Activated CD4-positive, alpha-beta T cell treated with anti-CD3 and anti-CD28 coated beads, Interleukin-2, Interleukin-6, amounts not matched to agents 100 ng/mL and 50 ng/mL, durations not matched to agents 16 hours and 8 hours (primary cell): ENCODE measurements at regions not wholly inside any gene's neighbourhood (a gene's known extent, or its start where the extent isn't known, plus 50 kb on each side); places are given as distances from the start of the nearest gene placed in this dataset.

Experiments
- DNase-seq: peaks from one replicate; pipeline ENCODE4 v3.0.0-alpha.2; 2020

DNA sequence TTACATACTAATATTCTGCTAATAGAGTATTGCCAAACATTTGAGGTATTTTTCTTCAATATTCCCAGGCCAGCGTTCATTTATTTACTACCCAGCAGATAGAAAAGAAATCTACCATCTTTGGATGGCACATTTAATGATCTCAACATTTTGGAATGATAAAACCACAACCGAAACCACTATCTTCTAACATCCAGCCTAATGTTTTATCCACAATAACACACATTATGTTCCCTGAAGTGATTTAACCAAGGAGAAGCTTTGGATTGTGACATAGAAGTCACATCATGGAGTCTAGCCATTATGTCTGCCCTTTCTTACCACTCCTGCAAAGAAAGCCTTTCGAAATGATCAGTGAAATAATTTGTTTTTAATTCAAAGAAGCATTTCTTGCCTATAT lies 497.1 kb upstream of the PLXNA2 start:
- DNase-seq, result no peak

DNA sequence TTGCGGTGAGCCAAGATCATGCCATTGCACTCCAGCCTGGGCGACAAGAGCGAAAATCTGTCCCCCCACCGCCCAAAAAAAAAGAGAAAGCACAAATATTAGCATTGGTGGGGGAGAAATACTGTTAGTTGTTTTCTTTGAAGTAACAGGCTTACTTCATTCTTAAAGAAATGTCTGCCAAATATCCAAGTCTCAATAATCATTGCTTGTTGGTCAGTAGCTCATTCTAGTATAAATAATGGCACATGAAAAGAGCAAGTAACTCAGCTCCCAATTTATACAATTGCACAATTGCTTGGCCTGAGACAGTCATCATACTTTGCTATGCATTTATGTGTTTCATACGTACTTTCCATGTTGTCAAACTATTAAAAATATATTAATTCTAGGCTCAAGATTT lies 499.2 kb upstream of the PLXNA2 start:
- DNase-seq, result no peak

DNA sequence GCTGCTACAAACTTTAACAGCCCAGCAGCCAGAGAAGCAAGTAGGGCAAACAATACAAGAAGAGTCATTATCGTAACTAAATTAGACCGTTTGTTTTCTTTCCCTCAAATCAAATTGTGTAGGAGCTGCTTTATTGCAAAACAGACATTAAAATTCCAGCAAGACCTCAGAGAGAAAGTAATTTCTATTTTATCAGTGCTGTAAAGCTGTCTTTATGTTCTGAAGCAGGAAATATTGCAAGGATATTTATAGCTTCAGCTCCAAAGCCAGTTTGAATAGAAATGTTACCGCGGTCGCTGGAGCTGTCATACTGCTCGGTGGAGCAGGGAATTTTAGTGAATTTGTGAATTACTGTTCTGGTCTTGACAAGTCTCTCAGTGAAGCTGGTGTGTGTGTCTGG lies 503.8 kb upstream of the PLXNA2 start:
- no peak for DNase-seq

DNA sequence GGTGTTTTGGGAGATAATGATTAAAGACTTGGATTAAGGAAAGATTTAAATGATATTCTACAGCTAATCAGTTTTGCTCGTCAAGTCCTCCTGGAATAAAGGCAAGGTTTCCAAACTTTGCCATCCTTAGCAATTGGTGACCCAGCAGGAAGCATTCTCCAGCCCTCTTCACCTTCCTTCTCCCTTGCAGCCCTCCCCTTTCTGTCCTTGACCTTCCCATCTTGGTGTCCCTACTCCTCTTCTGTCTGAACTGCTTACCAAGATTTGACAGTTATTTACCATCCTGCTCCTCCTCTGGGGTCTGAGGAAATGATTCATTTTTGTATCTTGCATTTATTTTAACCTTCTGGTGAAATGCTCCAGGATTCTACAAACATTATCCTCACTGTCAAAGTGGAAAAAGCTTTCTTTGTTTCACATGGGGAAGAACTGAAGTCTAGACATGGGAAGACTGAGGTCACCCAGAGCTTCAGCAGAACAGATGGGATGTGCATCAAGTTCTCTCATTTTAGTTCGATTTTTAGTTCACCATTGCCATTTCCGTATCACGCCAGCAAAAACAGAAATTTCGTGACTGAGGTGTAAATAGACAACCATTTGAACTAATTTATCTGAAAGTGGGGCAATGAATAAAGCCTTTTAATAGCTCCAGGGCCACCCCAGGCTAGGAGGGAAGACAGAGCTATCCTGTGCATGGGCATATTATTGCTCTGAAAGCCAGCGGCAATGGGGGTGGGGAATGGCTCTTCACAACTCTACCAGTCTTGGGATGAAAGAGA lies 504.4 kb upstream of the PLXNA2 start:
- DNase-seq, result no peak

DNA sequence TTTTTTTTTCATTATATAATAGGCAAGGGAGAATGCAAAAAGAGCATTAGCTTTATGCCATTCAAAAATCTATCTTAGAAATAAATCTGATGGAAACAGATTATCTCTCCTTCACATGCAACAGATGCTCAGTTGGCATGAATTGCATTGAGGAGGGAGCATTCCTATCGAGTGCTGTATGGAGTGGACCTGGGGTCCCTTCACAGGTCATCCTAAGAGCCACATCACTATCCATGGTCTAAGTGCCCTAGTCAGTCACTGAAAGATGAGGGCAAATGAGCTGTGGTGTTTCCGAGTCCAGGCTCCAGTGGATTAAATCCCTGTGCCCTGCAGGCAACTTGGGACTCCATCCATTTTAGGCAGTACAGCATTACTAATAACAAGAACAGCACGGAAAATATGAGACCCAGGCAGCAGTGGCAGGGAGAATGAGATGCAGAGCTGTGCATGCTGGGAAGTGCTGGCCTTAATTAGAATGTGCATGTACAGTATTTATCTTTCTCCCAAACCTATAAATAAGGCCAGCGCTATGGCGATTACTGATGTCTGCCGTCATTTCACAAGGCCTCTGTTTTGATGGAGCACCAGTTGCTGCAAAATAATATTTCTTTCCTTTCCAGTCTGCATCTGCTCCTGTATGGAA lies 512.3 kb upstream of the PLXNA2 start:
- no peak for DNase-seq

DNA sequence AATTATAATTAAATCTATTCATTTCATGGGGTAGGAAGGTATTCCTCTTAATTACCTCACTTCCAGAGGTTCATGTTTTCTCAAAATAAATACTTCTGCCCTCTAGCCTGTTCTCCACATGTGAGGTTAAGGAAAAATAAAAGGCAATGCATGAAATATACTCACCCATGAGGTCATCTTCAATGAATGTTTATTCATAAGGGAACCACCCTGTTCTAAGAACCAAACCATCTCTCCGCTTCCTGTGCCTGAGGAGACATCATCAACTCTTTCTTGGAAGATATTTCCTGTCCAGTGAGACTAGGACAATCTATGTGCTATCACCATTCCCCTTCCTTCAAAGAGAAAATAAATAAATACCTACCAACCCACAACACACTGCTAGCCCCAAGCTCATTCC lies 513.7 kb upstream of the PLXNA2 start:
- DNase-seq, result no peak

DNA sequence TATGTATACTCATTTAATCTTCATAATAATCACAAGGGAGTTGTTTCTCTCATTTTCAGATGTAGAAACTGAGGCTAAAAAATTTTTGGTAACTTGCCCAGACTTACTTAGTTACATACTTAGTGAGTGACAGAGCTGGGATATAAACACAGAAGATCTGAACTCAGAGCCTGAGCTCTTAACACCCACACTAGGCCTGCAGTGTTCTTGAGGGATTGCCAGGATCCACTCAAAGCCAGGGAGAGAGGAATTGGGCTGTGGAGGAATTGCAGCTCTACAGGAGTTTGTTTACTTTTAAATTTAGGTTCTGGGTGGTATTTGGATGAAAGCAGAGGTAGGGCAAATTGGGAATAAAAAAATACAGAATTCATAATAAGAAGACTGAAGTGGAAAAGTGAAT lies 515.1 kb upstream of the PLXNA2 start:
- DNase-seq, result no peak

DNA sequence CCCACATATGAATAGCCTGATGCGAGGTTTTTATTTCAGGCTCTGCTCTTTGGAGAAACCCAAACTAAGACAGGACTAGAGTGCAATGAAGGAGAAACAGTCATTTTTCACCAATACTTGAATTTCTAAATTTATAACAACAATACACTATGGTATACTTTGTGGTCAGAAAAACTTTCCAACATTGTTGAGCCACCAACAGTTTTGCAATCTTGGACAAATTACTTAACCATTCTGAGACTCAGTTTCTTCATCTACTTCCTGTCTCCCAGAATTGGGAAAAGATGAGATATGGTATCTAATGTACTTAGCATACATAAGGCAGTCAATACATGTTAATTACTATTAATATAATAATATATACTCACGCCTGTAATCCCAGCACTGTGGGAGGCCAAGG lies 519.8 kb upstream of the PLXNA2 start:
- DNase-seq, result no peak

DNA sequence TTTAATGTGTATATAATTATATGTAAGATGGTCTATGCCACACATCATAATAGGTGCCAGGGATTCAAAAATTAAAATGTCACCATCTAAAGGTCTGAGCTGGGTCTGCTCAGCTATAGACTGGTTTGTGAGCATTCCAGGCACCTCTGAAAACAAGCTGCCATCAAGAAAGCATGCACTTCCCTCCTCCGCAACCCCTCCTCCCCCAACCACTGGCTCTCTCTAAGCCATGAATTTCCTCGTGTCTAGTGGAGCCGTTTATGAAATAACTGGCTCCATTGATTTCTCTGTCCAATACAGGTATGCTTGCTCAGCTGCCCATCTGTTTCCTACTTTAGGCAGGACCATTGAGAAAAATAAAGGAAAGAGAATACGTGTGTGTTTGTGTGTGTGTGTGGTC lies 522.6 kb upstream of the PLXNA2 start:
- DNase-seq, result no peak

DNA sequence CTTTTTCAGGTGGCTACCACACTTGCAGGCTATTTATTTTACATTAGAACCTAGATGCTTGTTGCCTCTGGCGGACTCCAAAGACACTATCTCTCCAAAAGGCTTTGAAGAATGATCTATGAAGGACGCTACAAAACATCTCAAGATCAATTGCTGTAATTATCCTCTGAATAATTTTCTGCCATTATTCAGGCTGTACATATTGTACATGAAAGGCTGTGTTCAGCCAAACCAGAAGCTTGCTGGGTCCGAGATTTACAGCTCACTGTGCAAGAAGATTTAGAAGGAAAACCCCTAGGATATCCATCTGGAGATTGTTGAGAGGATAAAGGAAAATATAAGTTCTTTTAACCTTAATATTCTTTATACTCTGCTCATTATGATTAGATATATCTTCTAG lies 523.6 kb upstream of the PLXNA2 start:
- no peak for DNase-seq

DNA sequence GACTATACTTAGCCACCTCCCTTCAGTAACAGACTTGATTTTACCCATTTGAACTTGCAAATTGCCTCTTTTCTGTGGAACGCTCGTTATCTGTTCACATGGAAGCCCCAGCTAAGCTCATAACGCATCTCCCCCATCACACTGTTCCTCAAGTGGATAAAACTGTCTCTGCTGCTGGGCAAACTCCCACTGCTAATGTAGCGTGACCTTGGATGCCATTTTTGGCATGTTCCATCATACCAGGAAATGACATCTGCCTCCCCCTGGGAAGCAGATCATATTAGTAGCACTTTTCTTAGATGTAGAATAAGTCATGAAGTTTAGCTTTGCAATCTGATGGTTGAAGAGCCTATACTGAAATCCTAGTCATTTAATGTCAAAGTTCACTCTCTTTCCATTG lies 528.7 kb upstream of the PLXNA2 start:
- no peak for DNase-seq

DNA sequence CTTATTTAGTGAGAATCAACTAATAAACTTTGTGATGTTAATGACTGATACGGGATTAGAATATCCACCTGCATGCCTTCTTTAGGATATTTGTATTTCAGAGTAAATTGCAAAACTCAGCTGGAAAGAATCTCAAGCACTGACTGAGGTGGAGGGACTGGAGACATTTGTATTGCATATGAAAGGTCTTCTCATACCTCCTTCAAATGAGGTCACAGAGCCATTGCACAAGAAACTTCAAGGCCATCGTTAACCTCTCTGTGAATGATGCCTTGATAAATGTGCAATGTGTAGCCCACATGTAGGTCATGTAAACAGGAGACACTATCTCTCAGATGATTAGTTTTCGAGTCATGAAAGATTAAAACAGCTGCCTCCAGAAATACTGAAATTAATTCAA lies 531.7 kb upstream of the PLXNA2 start:
- no peak for DNase-seq

DNA sequence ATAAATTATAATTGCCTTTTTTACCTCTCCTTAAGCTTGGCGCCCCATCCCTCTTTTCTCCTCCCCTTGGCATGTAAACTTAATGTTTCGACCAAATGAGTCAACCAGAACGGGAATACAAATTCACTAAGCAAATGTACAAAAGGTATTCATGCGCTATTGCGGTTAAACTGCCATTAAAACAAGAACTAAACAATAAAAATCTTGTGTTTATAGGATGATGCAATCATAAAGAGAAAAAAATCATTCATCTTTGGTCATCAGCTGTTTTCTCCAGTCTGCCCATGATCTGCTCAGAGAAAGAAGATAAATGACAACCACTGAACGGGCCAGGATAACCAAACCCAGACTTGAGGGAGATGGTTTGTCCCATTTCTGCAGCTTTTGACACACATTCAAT lies 534.2 kb upstream of the PLXNA2 start:
- no peak for DNase-seq

DNA sequence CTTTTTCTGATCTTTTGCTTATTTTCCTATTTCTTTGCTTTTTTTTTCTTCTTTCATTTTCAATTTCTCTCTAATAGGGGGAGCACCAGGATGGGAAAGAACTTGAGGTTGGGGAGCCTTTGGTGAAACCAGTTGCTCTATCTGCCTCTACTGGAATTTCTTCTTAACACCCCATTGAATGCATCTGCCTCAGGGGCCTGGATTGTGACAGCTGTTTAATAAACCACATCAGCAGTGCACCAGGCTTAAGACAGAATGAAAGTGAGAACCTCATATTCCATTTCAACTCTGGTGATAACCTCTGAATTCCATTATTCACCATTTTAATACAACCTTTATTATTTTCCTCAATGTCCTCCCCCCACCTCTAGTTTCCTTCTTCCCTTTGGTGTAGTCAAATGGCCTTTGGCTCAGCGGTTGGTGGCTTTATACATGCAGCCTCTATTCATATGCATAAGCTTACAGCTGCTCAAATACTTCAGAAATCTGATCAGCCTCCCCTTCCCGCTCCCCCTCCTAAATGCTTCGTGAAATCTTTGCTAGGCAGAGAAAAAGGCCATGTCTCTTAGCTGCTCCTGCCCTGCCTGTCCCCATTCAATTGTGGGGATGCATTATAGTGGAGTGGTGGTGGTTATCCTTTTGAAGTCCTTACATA lies 537.3 kb upstream of the PLXNA2 start:
- DNase-seq, result no peak

DNA sequence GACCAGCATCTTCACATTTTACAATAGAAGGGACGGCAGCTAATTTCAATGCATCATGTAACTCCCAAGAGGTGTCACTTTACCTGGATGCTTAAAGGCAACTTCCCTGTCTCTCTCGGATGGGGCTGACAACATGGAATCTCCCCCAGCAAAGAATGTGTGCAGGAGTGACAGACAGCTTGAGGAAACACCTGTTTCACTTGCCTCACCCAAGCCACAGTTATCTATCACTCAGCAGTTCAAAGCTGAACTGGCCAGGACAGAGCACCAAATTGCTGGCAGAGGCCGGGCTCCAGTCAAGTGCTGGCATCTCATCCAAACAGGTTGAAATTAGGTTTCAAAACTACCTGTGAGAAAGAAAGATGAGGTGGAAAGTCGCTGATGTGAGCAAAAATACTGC lies 538.0 kb upstream of the PLXNA2 start:
- no peak for DNase-seq

DNA sequence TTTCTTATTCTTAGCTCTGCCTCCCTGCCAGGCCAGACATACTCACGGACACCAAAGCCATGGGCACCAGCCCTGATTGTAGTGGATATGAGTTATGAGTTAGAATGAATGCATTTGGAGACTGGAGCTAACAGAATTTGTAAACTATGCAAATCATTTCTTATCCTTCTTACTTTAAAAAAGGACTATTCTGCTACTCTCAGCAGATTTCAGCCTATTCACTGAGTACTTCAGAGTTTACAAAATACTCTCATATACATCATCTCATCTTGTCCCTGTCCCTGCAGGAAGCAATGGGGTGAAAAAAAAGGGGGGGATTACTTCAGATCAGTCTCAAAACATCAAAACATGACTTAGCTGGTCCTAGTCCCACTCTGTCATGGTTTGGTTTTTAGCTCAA lies 541.4 kb upstream of the PLXNA2 start:
- no peak for DNase-seq

DNA sequence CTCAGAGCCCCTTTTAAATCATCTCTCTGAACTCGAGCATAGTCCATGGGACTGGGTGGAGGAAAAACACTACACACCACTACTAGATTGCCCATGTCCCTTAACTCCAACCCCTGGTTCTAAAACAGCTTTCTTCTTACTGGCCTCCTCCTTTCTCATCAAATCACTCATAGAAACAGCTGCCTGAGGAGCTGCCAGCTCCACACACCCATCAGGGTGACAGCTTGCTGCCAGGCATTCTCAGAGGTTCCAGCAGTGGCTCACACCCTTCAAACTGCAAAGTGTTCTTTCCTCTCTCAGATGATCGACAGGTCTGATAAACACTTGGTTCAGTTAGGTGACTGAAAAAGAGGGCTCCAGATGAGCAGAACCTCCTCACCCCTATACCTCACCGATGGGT lies 543.0 kb upstream of the PLXNA2 start:
- DNase-seq, result peak; percentile 1

DNA sequence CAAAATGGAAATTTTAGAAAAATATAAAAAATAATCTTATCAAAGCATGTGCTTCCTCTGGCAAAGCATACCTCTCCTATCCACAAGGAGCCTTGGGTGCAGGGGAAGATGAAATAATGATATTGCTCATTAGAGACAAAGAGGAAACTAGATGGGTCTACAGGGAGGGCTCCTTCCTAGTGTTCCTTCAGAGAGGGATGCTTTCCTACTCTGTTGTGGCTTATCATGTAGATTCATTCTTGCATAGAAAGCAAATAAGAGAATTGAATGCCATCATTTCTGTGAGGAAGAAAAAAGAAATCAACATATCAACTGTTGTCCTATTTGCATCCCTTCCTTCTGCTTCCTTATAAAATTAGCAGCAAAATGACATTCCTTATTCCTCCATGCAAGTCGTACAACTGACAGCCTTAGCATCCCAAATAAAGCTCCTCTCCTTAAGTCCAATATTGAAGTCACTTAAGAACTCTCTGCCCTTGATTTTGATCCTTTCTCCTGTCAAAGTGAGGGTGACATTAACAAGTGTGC lies 543.9 kb upstream of the PLXNA2 start:
- no peak for DNase-seq

DNA sequence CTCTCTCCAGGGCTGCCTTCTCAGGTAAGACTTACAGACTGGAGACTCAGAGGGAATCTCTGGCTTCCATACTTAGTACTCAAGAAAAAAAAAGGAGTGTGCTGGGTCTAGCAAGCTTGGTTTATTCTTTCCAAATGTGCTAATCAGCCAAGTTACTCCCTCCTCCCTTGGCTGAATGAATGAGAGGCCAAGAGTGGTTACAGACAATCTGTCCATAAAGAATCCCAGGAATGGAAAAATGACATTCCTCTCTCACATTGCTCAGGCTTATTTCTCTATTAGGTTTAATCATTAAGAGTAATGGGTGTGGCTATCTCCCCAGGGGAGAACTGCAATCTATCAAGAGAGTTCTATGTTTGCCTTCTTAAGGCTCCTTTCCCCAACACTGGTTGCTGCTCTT lies 547.3 kb upstream of the PLXNA2 start:
- no peak for DNase-seq

DNA sequence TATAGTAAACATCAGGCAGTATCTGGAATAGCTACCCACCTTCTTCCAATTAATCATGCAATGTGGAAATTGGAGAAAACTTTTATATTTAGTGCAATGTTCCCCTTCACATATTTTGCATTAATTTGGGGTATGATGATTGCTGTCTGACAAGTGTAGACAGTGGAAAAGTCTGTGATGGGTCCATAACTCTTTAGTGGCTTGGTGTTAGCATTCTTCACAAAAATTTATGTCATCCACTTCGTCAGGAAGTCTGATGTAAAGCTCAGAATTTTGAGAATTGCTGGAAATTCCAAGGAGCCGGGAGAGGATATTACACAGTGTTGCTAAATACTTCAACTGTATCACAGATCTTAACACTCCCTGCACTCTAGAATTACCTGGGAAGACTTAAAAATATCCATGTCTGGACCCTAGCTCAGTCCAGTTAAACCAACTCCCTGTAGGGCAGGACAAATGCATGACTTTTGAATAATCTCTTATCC lies 549.7 kb upstream of the PLXNA2 start:
- no peak for DNase-seq

DNA sequence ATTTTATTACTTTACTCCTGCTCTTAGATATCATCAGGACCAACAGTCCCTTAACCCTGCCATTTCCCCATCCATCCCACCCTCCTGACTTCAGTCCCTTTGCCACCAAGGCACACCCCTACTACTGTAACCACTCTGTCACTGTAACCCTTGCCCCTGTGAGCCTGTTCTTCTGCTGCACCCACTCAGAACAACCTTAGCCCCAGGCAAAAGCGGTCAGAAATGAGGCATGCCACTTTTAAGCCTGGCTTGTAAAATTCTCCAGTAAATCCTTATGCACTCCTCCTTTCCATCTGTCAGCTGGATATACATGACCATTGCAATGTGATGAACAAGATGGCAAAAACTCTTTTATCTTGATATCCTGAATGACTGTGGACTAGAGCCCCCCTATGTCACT lies 555.0 kb upstream of the PLXNA2 start:
- DNase-seq, result no peak

DNA sequence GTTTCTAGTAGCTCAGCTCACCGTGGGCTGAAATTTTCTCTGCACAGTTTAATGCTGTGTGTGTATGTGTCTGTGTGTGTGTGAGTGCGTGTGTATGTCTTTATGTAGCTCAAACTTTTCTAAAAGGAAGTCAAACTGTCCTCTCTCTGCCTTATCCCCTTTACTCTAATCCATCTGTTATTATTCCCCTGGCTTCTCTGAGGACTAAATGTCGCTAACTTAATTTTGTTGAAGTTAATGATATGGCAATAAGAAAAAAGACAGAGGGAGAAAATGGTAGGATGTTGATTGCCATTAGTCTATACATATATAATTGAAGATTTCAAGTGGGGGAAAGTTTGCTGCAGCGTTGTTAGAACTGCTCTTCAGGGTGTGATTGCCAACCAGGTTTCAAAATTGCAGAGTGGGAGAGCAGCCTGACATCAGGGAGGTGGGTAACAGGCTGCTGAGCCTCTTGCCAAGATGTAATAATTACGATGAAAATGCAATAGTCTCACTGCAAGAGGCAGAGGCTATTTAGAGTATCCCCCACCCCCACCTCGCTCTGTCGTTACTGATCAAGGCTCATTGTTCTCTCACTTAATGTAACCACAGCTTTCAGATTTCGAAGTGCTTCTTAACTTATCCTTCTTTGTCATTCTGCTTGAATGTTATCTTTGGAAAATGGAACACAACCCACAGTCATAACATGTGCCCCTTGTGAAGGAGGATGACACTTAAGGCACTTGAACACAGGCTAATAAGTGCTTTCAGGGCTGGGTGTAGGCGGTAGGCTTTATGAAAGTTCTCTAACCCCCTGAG lies 559.0 kb upstream of the PLXNA2 start:
- DNase-seq, result no peak

DNA sequence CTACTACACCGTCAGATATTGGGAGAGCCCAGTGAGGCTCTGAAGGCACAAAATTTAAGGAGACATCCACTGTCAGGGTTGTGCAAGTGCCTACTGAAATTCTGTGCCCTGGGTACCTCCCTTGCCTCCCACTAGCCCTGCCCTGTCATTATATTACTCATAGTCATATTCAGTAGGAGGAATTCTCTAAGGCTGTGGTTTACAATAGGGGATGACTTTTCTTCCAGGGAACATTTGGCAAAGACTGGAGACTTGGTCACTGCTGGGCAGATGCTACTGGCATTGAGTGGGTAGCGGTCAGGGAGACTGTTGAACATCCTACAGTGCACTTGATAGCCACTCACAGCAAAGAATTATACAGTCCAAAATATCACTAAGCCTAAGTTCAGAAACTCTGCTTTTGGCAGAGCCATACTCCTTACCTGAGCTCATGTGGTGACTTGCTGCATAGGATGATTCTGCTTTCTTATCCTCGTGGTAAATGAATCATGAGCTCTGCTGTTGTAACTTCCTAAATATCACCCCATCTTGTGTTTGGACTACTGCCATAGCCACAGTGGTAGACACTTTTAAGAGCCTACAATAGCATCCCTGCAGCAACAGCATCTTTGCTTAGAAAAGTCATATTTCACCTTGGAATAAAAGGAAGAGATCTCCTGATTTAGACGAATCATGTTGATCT lies 563.4 kb upstream of the PLXNA2 start:
- DNase-seq, result no peak
